ENCODE measurements at regions not wholly inside any gene's neighbourhood (a gene's known extent, or its start where the extent isn't known, plus 50 kb on each side); places are given as distances from the start of the nearest gene placed in this dataset.

DNA sequence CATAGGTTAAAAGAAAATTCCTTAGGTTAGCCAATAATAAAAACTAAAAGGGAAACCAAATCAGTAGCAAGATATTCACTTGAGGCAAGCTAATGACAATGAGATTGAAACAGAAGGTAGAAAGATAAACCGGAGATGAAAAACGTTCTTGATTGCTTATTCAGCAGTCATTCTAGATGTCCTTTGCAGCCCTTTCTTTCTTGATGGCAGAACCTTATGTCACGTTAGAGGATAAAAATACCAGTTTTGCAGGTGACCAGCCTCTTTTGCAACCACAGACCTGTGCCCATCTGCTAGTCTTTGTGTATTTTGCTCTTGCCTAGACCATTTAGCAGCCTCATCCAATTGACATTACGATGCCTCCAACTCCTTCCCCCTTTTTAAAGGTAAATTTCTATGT is 337.8 kb downstream of the DMAC1 start:
- H3K27ac ChIP-seq: no peak overlapping the region
- peaks cover 0 to 6% (median 0%) of the 10 kb centered on the region in 4 donors for H3K4me1 ChIP-seq
- no peak for DNase-seq
- H3K27me3 ChIP-seq: no peaks in the 10 kb centered on the region
- intact Hi-C loops (cut with DNase I; ENCODE audit: low total_unique reads) (no loop called here), in situ Hi-C loops (cut with MboI; ENCODE audit: low pct_ligation_motif_present in 1 of 4, low pct_unique_long_range_greater_than_20kb in 1 of 4, low sequenced_read_pairs in 3 of 4) (no loop called here)
- TF ChIP-seq EP300 (IDR thresholded peaks at IDR 0.05; ENCODE audit: low read depth): no peak
- WGBS, 2 donors (ENCODE audit: low coverage in 1 of 2): 83 to 90% methylated on average over 4 of the region's 4 CpGs
- no peaks in the 10 kb centered on the region for H3K36me3 ChIP-seq
- H3K4me3 ChIP-seq: no peak overlapping the region
- no peaks in the 10 kb centered on the region for H3K9me3 ChIP-seq

DNA sequence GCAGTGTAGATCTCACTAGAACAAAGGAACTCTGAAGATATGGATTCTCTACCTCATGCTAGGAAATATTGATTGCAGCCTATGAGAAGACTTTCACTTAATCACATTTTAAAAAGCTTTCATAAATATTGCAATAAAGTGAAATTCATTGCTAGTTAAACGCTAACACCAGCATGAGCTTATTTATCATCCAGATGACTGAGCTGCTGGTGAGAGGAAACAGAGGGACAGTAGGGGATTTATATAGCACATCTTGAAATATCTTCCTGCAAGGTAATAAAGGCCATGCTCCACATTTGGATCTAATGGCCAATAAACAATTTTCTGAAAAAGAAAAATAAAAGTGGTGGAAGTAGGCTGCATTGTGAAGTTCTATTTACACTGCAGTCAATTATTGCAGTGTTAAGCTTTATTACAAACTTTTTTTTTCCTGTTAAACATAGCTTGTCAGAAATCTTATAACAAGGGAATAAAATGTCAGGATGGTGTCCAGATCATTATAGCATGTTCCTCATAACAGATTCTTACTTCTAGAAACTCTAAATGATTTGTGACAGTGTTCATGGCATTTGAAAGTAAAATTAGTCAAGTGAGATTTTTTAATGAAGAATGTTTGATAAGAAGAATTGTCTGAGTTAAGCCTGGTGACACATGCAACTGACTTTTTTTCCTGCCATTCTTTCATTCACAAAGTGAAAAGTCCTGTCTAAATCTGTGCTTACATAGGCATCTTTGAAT is 342.6 kb downstream of the DMAC1 start:
- 14 to 44% methylated on average over 1 of the region's 1 CpG for WGBS, 2 donors (ENCODE audit: low coverage in 1 of 2)
- intact Hi-C loops (cut with DNase I; ENCODE audit: low total_unique reads): no loop called here

DNA sequence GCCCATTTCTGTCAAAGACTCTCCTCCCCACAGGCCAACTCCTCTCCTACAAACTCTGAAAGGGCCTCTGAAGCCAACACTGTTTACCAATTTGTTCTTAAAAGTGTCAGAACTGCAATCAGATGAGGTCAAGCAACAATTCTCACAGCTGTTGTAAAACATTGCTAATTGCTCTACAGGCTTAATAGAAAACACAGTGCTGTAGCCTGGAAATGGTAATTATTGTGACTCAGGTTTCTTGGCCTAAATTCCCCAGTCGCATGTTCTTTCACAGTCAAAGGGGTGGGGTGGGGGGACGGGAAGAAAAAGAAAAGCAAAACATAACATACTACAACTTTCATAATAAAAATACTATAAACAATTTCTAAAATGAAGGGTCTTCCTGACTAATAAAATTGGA is 343.2 kb downstream of the DMAC1 start:
- H3K4me3 ChIP-seq: no peak overlapping the region
- H3K27ac ChIP-seq: no peak overlapping the region
- H3K36me3 ChIP-seq: no peaks in the 10 kb centered on the region
- TF ChIP-seq, protein P1, sequence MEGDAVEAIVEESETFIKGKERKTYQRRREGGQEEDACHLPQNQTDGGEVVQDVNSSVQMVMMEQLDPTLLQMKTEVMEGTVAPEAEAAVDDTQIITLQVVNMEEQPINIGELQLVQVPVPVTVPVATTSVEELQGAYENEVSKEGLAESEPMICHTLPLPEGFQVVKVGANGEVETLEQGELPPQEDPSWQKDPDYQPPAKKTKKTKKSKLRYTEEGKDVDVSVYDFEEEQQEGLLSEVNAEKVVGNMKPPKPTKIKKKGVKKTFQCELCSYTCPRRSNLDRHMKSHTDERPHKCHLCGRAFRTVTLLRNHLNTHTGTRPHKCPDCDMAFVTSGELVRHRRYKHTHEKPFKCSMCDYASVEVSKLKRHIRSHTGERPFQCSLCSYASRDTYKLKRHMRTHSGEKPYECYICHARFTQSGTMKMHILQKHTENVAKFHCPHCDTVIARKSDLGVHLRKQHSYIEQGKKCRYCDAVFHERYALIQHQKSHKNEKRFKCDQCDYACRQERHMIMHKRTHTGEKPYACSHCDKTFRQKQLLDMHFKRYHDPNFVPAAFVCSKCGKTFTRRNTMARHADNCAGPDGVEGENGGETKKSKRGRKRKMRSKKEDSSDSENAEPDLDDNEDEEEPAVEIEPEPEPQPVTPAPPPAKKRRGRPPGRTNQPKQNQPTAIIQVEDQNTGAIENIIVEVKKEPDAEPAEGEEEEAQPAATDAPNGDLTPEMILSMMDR (IDR thresholded peaks at IDR 0.05): no peak
- no peak for TF ChIP-seq POLR2A (IDR thresholded peaks at IDR 0.05)
- TF ChIP-seq POLR2AphosphoS5 (IDR thresholded peaks at IDR 0.05): no peak
- TF ChIP-seq EP300 (IDR thresholded peaks at IDR 0.05; ENCODE audit: low read depth): no peak
- WGBS, 2 donors (ENCODE audit: low coverage in 1 of 2): 6 to 41% methylated on average over 2 of the region's 2 CpGs
- no peaks in the 10 kb centered on the region for H3K27me3 ChIP-seq
- no peaks in the 10 kb centered on the region for H3K9me3 ChIP-seq
- DNase-seq: no peak
- intact Hi-C loops (cut with DNase I; ENCODE audit: low total_unique reads) (no loop called here), in situ Hi-C loops (cut with MboI; ENCODE audit: low pct_ligation_motif_present in 1 of 4, low pct_unique_long_range_greater_than_20kb in 1 of 4, low sequenced_read_pairs in 3 of 4) (no loop called here)
- H3K4me1 ChIP-seq: peaks cover 0 to 27% (median 8%) of the 10 kb centered on the region in 4 donors

More for the DNA sequence above, 342.6 kb downstream of the DMAC1 start:
- H3K4me1 ChIP-seq: peaks cover 0 to 27% (median 8%) of the 10 kb centered on the region in 4 donors
- H3K36me3 ChIP-seq: no peaks in the 10 kb centered on the region
- TF ChIP-seq, protein P1 (IDR thresholded peaks at IDR 0.05): no peak
- TF ChIP-seq EP300 (IDR thresholded peaks at IDR 0.05; ENCODE audit: low read depth) (no peak), POLR2AphosphoS5 (IDR thresholded peaks at IDR 0.05) (no peak), POLR2A (IDR thresholded peaks at IDR 0.05) (no peak)
- no peak for DNase-seq
- H3K9me3 ChIP-seq: no peaks in the 10 kb centered on the region
- in situ Hi-C loops (cut with MboI; ENCODE audit: low pct_ligation_motif_present in 1 of 4, low pct_unique_long_range_greater_than_20kb in 1 of 4, low sequenced_read_pairs in 3 of 4): no loop called here
- H3K27me3 ChIP-seq: no peaks in the 10 kb centered on the region
- H3K27ac ChIP-seq: no peak overlapping the region
- H3K4me3 ChIP-seq: no peak overlapping the region

DNA sequence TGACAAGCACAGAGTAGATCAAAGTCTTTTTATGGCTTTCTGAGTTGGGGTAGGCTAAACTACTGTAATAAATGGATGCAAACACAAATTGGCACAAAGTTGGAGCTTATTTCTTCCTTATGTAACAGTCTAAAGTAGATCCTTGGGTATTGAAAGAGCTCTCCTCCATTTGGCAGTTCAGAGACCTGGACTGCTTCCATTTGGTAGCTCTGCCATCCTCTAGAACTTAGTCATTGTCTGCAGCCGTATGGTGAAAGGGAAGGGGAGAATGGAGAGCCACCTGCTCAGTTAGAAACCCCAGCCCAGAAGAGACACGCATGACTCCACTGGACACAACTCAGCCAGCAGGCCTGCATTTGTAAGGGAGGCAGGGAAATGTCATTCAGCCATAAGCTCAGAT is 345.0 kb downstream of the DMAC1 start:
- no peak for TF ChIP-seq POLR2A (IDR thresholded peaks at IDR 0.05)
- TF ChIP-seq, protein P1 (IDR thresholded peaks at IDR 0.05): no peak
- TF ChIP-seq EP300 (IDR thresholded peaks at IDR 0.05; ENCODE audit: low read depth): no peak
- no peak for TF ChIP-seq POLR2AphosphoS5 (IDR thresholded peaks at IDR 0.05)
- 53 to 80% methylated on average over 1 to 2 of the region's 2 CpGs for WGBS, 2 donors (ENCODE audit: low coverage in 1 of 2)
- Histone ChIP-seq H3K9me3 (no peaks in the 10 kb centered on the region), H3K4me1 (peaks cover 0 to 27% (median 8%) of the 10 kb centered on the region in 4 donors), H3K27ac (peak overlapping the region in 1 of 4 donors; percentile 23), H3K4me3 (no peak overlapping the region), H3K27me3 (no peaks in the 10 kb centered on the region), H3K36me3 (no peaks in the 10 kb centered on the region)
- intact Hi-C loops (cut with DNase I; ENCODE audit: low total_unique reads) (no loop called here), in situ Hi-C loops (cut with MboI; ENCODE audit: low pct_ligation_motif_present in 1 of 4, low pct_unique_long_range_greater_than_20kb in 1 of 4, low sequenced_read_pairs in 3 of 4) (no loop called here)
- DNase-seq: no peak
